ENCODE measurements at regions not wholly inside any gene's neighbourhood (a gene's known extent, or its start where the extent isn't known, plus 50 kb on each side); places are given as distances from the start of the nearest gene placed in this dataset.

DNA sequence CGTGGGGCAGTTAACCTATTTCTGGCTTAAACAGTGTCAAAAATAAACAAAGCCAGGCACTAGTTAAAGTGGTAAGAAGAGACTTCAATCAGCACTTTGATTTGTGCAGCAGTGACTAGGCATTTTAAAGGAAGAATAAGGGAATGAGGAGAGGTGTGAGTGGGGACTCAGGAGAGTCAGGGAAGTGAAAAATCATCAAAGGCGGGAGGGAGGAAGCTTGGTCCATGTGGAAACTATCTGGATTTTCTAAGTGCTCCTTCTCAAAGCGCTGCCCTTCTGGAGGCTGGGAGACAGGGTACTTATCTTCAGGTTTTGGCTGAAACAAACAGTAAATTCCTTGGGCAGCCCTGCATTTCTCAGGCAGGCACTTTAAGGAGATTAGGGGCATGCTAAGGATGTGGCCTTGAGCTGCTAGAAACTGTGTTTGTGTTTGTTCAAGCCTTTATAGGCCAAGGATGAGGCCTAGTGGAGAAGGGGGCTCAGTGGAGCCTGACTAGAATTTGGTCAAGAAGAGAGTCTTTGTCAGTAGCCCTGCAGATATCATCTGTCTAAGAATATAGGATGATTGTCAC, 486.5 kb downstream of the SIPA1L2 start:
- TF ChIP-seq MAFK (IDR thresholded peaks at IDR 0.05; ENCODE audit: low read length) (no peak), RNF219 (CRISPR knock-in tag; IDR thresholded peaks at IDR 0.05) (no peak), SP2 (IDR thresholded peaks at IDR 0.05; ENCODE audit: extremely low read depth, low read depth, low read length, poor library complexity, severe bottlenecking) (no peak), YY1 (IDR thresholded peaks at IDR 0.05; ENCODE audit: borderline replicate concordance in 1 of 3, control insufficient read depth in 1 of 3, extremely low read depth in 1 of 3, insufficient read depth in 3 of 3, insufficient read length in 1 of 3, insufficient replicate concordance in 2 of 3, low read depth in 1 of 3, low read length in 2 of 3) (no peak), ZNF77 (CRISPR knock-in tag; IDR thresholded peaks at IDR 0.05) (no peak), ZZZ3 (IDR thresholded peaks at IDR 0.05) (no peak)
- TF ChIP-seq, protein P1, sequence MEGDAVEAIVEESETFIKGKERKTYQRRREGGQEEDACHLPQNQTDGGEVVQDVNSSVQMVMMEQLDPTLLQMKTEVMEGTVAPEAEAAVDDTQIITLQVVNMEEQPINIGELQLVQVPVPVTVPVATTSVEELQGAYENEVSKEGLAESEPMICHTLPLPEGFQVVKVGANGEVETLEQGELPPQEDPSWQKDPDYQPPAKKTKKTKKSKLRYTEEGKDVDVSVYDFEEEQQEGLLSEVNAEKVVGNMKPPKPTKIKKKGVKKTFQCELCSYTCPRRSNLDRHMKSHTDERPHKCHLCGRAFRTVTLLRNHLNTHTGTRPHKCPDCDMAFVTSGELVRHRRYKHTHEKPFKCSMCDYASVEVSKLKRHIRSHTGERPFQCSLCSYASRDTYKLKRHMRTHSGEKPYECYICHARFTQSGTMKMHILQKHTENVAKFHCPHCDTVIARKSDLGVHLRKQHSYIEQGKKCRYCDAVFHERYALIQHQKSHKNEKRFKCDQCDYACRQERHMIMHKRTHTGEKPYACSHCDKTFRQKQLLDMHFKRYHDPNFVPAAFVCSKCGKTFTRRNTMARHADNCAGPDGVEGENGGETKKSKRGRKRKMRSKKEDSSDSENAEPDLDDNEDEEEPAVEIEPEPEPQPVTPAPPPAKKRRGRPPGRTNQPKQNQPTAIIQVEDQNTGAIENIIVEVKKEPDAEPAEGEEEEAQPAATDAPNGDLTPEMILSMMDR (IDR thresholded peaks at IDR 0.05 in 2 of 3, conservative IDR thresholded peaks at IDR 0.05 in 1 of 3; ENCODE audit: insufficient read depth in 2 of 3, low read depth in 1 of 3, low read length in 3 of 3) = no peak
- TF ChIP-seq, protein P2, sequence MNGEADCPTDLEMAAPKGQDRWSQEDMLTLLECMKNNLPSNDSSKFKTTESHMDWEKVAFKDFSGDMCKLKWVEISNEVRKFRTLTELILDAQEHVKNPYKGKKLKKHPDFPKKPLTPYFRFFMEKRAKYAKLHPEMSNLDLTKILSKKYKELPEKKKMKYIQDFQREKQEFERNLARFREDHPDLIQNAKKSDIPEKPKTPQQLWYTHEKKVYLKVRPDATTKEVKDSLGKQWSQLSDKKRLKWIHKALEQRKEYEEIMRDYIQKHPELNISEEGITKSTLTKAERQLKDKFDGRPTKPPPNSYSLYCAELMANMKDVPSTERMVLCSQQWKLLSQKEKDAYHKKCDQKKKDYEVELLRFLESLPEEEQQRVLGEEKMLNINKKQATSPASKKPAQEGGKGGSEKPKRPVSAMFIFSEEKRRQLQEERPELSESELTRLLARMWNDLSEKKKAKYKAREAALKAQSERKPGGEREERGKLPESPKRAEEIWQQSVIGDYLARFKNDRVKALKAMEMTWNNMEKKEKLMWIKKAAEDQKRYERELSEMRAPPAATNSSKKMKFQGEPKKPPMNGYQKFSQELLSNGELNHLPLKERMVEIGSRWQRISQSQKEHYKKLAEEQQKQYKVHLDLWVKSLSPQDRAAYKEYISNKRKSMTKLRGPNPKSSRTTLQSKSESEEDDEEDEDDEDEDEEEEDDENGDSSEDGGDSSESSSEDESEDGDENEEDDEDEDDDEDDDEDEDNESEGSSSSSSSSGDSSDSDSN (IDR thresholded peaks at IDR 0.05; ENCODE audit: borderline replicate concordance in 1 of 2, low read depth in 2 of 2, low read length in 2 of 2) = no peak
- TF ChIP-seq, protein P3, sequence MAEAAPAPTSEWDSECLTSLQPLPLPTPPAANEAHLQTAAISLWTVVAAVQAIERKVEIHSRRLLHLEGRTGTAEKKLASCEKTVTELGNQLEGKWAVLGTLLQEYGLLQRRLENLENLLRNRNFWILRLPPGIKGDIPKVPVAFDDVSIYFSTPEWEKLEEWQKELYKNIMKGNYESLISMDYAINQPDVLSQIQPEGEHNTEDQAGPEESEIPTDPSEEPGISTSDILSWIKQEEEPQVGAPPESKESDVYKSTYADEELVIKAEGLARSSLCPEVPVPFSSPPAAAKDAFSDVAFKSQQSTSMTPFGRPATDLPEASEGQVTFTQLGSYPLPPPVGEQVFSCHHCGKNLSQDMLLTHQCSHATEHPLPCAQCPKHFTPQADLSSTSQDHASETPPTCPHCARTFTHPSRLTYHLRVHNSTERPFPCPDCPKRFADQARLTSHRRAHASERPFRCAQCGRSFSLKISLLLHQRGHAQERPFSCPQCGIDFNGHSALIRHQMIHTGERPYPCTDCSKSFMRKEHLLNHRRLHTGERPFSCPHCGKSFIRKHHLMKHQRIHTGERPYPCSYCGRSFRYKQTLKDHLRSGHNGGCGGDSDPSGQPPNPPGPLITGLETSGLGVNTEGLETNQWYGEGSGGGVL (CRISPR knock-in tag; IDR thresholded peaks at IDR 0.05) = no peak

Measured in K562 (cell line).